HL-60 (cell line): ENCODE measurements at regions not wholly inside any gene's neighbourhood (a gene's known extent, or its start where the extent isn't known, plus 50 kb on each side); places are given as distances from the start of the nearest gene placed in this dataset.

ENCODE experiments used
- DNase-seq, 2 experiments: peaks; one replicate each; pipeline ENCODE4 v3.0.0-alpha.2; 2010 to 2020; ENCODE audit warnings: low read depth in 1 of 2, low spot score in 1 of 2
- H3K27ac ChIP-seq: fragments of 250-450 bp; sonication (Bioruptor Pico); replicated peaks from 2 replicates; pipeline ENCODE4 v1.5.1; 2020; ENCODE audit warnings: mild to moderate bottlenecking, moderate library complexity
- H3K27me3 ChIP-seq: fragments of 250-450 bp; sonication (Bioruptor Pico); 2 replicates; pipeline ENCODE4 v1.5.1; 2021; ENCODE audit warnings: mild to moderate bottlenecking, moderate library complexity; ENCODE audit not compliant: insufficient read depth, poor library complexity, severe bottlenecking
- H3K4me3 ChIP-seq: replicated peaks from 2 replicates; pipeline ENCODE4 v1.5.1; 2011; ENCODE audit warnings: mild to moderate bottlenecking, control low read depth, low read length; ENCODE audit not compliant: insufficient read depth
- CTCF ChIP-seq: IDR thresholded peaks from one replicate; pipeline ENCODE4 v1.5.1; 2011; ENCODE audit warnings: low read length, control low read depth, inconsistent platforms; ENCODE audit not compliant: insufficient read depth
- GABPA ChIP-seq: IDR thresholded peaks from 2 replicates; pipeline ENCODE4 v1.6.1; 2012; ENCODE audit warnings: low read depth
- POLR2AphosphoS5 ChIP-seq: IDR thresholded peaks from 2 replicates; pipeline ENCODE4 v1.6.1; 2012; ENCODE audit warnings: low read depth
- REST ChIP-seq: IDR thresholded peaks from 2 replicates; pipeline ENCODE4 v1.6.1; 2012; ENCODE audit warnings: low read depth; ENCODE audit not compliant: insufficient replicate concordance
- SPI1 ChIP-seq: IDR thresholded peaks from 2 replicates; pipeline ENCODE4 v1.6.1; 2012; ENCODE audit warnings: low read depth, mild to moderate bottlenecking, borderline replicate concordance

GRCh38 chr1:96865731-96866685, 144.4 kb downstream of the PTBP2 start:
- no peaks in the 10 kb centered on the region for H3K27me3 ChIP-seq
- no peak for DNase-seq
- H3K4me3 ChIP-seq, result no peak overlapping the region
- no peak overlapping the region for H3K27ac ChIP-seq
- TF ChIP-seq POLR2AphosphoS5, result no peak

GRCh38 chr1:96872757-96873156, 151.2 kb downstream of the PTBP2 start:
- Histone ChIP-seq H3K27me3 (no peaks in the 10 kb centered on the region), H3K27ac (no peak overlapping the region), H3K4me3 (no peak overlapping the region)
- TF ChIP-seq REST (no peak), SPI1 (no peak), POLR2AphosphoS5 (no peak), CTCF (no peak), GABPA (no peak)
- no peak for DNase-seq

GRCh38 chr1:96878640-96879039, 157.1 kb downstream of the PTBP2 start:
- Histone ChIP-seq H3K27me3 (peaks cover 2% of the 10 kb centered on the region), H3K4me3 (no peak overlapping the region), H3K27ac (no peak overlapping the region)
- TF ChIP-seq POLR2AphosphoS5, result no peak
- TF ChIP-seq GABPA, result no peak
- no peak for TF ChIP-seq SPI1
- no peak for TF ChIP-seq CTCF
- no peak for TF ChIP-seq REST
- DNase-seq, result no peak

- H3K27ac ChIP-seq, result no peak overlapping the region
- DNase-seq, result no peak
- peaks cover 2% of the 10 kb centered on the region for H3K27me3 ChIP-seq
- TF ChIP-seq CTCF (no peak), REST (no peak), GABPA (no peak), SPI1 (no peak), POLR2AphosphoS5 (no peak)
- no peak overlapping the region for H3K4me3 ChIP-seq
These were observed 159.0 kb downstream of the PTBP2 start for GRCh38 chr1:96880626-96881025.
